22Rv1 (cell line): ENCODE measurements at regions not wholly inside any gene's neighbourhood (a gene's known extent, or its start where the extent isn't known, plus 50 kb on each side); places are given as distances from the start of the nearest gene placed in this dataset.

Source experiments
- ZFX ChIP-seq: fragments of 450-650 bp; IDR thresholded peaks from 2 replicates; pipeline ENCODE4 v1.6.1; 2017; ENCODE audit warnings: antibody characterized with exemption, borderline replicate concordance
- TF ChIP-seq, protein P1 (sequence below): fragments of 450-650 bp; IDR thresholded peaks from 2 replicates; pipeline ENCODE4 v1.5.1; 2017; ENCODE audit warnings: mild to moderate bottlenecking

DNA sequence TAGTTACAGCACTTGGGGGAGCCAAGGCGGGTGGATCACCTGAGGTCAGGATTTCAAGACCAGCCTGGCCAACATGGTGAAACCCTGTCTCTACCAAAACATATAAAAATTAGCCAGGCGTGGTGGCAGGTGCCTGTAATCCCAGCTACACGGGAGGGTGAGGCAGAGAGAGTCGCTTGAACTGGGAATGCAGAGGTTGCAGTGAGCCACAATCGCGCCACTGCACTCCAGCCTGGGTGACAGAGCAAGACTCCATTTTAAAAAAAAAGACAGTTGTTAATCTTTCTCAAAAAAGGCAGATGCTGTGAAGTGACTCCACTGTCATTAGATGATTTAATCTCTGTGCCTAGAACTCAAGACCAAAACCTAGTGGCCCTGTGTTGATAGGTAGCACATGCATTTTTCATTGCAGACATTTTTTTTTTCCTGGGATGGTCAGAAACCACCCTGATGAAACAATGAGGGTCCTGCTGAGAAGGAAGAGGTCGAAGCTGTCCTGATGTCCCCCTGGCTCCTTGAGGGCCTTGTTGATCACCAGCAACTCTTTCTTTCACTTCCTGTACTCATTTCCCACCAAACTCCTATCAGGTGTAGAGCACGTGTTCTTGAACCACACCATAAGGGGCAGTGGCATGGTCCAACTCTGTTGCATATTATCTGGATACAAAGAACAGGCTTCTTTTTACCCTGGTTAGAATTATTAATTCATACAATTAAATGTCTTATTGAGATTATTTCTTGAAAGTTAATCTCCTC lies 382.2 kb downstream of the ICE1 start:
- TF ChIP-seq, protein P1, sequence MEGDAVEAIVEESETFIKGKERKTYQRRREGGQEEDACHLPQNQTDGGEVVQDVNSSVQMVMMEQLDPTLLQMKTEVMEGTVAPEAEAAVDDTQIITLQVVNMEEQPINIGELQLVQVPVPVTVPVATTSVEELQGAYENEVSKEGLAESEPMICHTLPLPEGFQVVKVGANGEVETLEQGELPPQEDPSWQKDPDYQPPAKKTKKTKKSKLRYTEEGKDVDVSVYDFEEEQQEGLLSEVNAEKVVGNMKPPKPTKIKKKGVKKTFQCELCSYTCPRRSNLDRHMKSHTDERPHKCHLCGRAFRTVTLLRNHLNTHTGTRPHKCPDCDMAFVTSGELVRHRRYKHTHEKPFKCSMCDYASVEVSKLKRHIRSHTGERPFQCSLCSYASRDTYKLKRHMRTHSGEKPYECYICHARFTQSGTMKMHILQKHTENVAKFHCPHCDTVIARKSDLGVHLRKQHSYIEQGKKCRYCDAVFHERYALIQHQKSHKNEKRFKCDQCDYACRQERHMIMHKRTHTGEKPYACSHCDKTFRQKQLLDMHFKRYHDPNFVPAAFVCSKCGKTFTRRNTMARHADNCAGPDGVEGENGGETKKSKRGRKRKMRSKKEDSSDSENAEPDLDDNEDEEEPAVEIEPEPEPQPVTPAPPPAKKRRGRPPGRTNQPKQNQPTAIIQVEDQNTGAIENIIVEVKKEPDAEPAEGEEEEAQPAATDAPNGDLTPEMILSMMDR, result no peak
- no peak for TF ChIP-seq ZFX
